HEK293 (cell line): ENCODE measurements at regions not wholly inside any gene's neighbourhood (a gene's known extent, or its start where the extent isn't known, plus 50 kb on each side); places are given as distances from the start of the nearest gene placed in this dataset.

Source experiments
- CTCF ChIA-PET: fragments of 350-600 bp; formaldehyde crosslinking; extraction: SDS; loops from one replicate; lab custom pipeline; 2021; ENCODE audit warnings: antibody characterized with exemption; lab: Yijun Ruan, JAX
- POLR2A ChIA-PET: fragments of 300-600 bp; formaldehyde crosslinking; extraction: SDS; loops from one replicate; lab custom pipeline; 2020; ENCODE audit warnings: antibody characterized with exemption, inconsistent platforms; lab: Yijun Ruan, JAX
- H3K27ac ChIP-seq: fragments of 200-500 bp; sonication (Bioruptor generic); 2 replicates; pipeline ENCODE4 v1.5.1; 2014; ENCODE audit warnings: low read depth, low read length, control low read depth, inconsistent platforms; ENCODE audit errors: extremely low read depth
- H3K36me3 ChIP-seq, 2 experiments: fragments of 200-500 bp in 1 of 2; sonication (Bioruptor generic) in 1 of 2; 1 replicate in 1 of 2; 2 replicates in 1 of 2; pipeline ENCODE4 v1.5.1; 2014 to 2017; ENCODE audit warnings: inconsistent platforms in 2 of 2, low read length in 2 of 2; ENCODE audit not compliant: control insufficient read depth in 2 of 2, insufficient read depth in 1 of 2
- H3K4me1 ChIP-seq: fragments of 200-500 bp; sonication (Bioruptor generic); 2 replicates; pipeline ENCODE4 v1.5.1; 2014; ENCODE audit warnings: mild to moderate bottlenecking, low read length, inconsistent platforms; ENCODE audit not compliant: control insufficient read depth, insufficient read depth
- H3K4me3 ChIP-seq: 2 replicates; pipeline ENCODE4 v1.5.1; 2011; ENCODE audit warnings: low read depth, mild to moderate bottlenecking, control low read depth, low read length, moderate library complexity
- H3K9me3 ChIP-seq: fragments of 200-500 bp; sonication (Bioruptor generic); 2 replicates; pipeline ENCODE4 v1.5.1; 2014; ENCODE audit warnings: low read depth, low read length, inconsistent platforms; ENCODE audit not compliant: control insufficient read depth, insufficient read depth
- CTCF ChIP-seq: fragments of 450-650 bp; formaldehyde crosslinking; IDR thresholded peaks from 2 replicates; pipeline ENCODE4 v1.5.1; 2016; ENCODE audit warnings: missing biosample characterization, missing genetic modification characterization
- KLF1 ChIP-seq: fragments of 450-650 bp; formaldehyde crosslinking; IDR thresholded peaks from 2 replicates; pipeline ENCODE4 v1.5.1; 2016; ENCODE audit warnings: missing biosample characterization, missing genetic modification characterization
- KLF9 ChIP-seq: fragments of 450-650 bp; formaldehyde crosslinking; IDR thresholded peaks from 2 replicates; pipeline ENCODE4 v1.5.1; 2016; ENCODE audit warnings: missing biosample characterization, missing genetic modification characterization, low read depth
- PATZ1 ChIP-seq: fragments of 450-650 bp; formaldehyde crosslinking; IDR thresholded peaks from 2 replicates; pipeline ENCODE4 v1.5.1; 2016; ENCODE audit warnings: missing biosample characterization, missing genetic modification characterization
- SCRT1 ChIP-seq: fragments of 450-650 bp; formaldehyde crosslinking; IDR thresholded peaks from 2 replicates; pipeline ENCODE4 v1.5.1; 2016; ENCODE audit warnings: missing biosample characterization, missing genetic modification characterization, borderline replicate concordance
- SETDB1 ChIP-seq: IDR thresholded peaks from one replicate; pipeline ENCODE4 v1.6.1; 2017; ENCODE audit warnings: mild to moderate bottlenecking, low read length, moderate library complexity, mixed read lengths; ENCODE audit not compliant: insufficient read length
- YY2 ChIP-seq: fragments of 450-650 bp; formaldehyde crosslinking; IDR thresholded peaks from 2 replicates; pipeline ENCODE4 v1.5.1; 2016; ENCODE audit warnings: missing biosample characterization, missing genetic modification characterization
- ZBTB21 ChIP-seq: fragments of 450-650 bp; formaldehyde crosslinking; IDR thresholded peaks from 2 replicates; pipeline ENCODE4 v1.5.1; 2017; ENCODE audit warnings: missing biosample characterization, missing genetic modification characterization
- ZBTB44 ChIP-seq: fragments of 450-650 bp; IDR thresholded peaks from 2 replicates; pipeline ENCODE4 v1.5.1; 2018; ENCODE audit warnings: missing biosample characterization, mild to moderate bottlenecking, missing genetic modification characterization
- ZNF132 ChIP-seq: fragments of 450-650 bp; formaldehyde crosslinking; IDR thresholded peaks from 2 replicates; pipeline ENCODE4 v1.5.1; 2017; ENCODE audit warnings: missing biosample characterization, missing genetic modification characterization, borderline replicate concordance
- ZNF155 ChIP-seq: fragments of 450-650 bp; formaldehyde crosslinking; IDR thresholded peaks from 2 replicates; pipeline ENCODE4 v1.5.1; 2016; ENCODE audit warnings: missing biosample characterization, missing genetic modification characterization
- ZNF174 ChIP-seq: fragments of 450-650 bp; formaldehyde crosslinking; IDR thresholded peaks from 2 replicates; pipeline ENCODE4 v1.5.0; 2017; ENCODE audit warnings: missing biosample characterization, mild to moderate bottlenecking, missing genetic modification characterization
- ZNF18 ChIP-seq: fragments of 450-650 bp; formaldehyde crosslinking; IDR thresholded peaks from 2 replicates; pipeline ENCODE4 v1.5.1; 2016; ENCODE audit warnings: missing biosample characterization, missing genetic modification characterization
- ZNF184 ChIP-seq: fragments of 450-650 bp; IDR thresholded peaks from 2 replicates; pipeline ENCODE4 v1.5.1; 2018; ENCODE audit warnings: missing biosample characterization, mild to moderate bottlenecking, missing genetic modification characterization
- ZNF19 ChIP-seq: fragments of 450-650 bp; formaldehyde crosslinking; IDR thresholded peaks from 2 replicates; pipeline ENCODE4; 2016; ENCODE audit warnings: missing biosample characterization, missing genetic modification characterization, low read depth
- ZNF239 ChIP-seq: fragments of 450-650 bp; formaldehyde crosslinking; IDR thresholded peaks from 2 replicates; pipeline ENCODE4 v1.5.1; 2016; ENCODE audit warnings: missing biosample characterization, missing genetic modification characterization
- ZNF248 ChIP-seq: fragments of 450-650 bp; formaldehyde crosslinking; IDR thresholded peaks from 2 replicates; pipeline ENCODE4 v1.5.1; 2017; ENCODE audit warnings: missing biosample characterization, missing genetic modification characterization
- ZNF280C ChIP-seq: fragments of 450-650 bp; formaldehyde crosslinking; IDR thresholded peaks from 2 replicates; pipeline ENCODE4 v1.5.1; 2016; ENCODE audit warnings: missing biosample characterization, missing genetic modification characterization
- ZNF501 ChIP-seq: fragments of 450-650 bp; formaldehyde crosslinking; IDR thresholded peaks from 2 replicates; pipeline ENCODE4 v1.5.1; 2016; ENCODE audit warnings: missing biosample characterization, missing genetic modification characterization
- ZNF610 ChIP-seq: fragments of 450-650 bp; formaldehyde crosslinking; IDR thresholded peaks from 2 replicates; pipeline ENCODE4 v1.5.1; 2016; ENCODE audit warnings: missing biosample characterization, missing genetic modification characterization, borderline replicate concordance
- ZNF621 ChIP-seq: fragments of 450-650 bp; formaldehyde crosslinking; IDR thresholded peaks from 2 replicates; pipeline ENCODE4 v1.5.1; 2017; ENCODE audit warnings: missing biosample characterization, missing genetic modification characterization
- ZNF623 ChIP-seq: fragments of 450-650 bp; formaldehyde crosslinking; IDR thresholded peaks from 2 replicates; pipeline ENCODE4 v1.5.1; 2016; ENCODE audit warnings: missing biosample characterization, missing genetic modification characterization
- ZNF654 ChIP-seq: fragments of 450-650 bp; formaldehyde crosslinking; IDR thresholded peaks from 2 replicates; pipeline ENCODE4 v1.5.1; 2016; ENCODE audit warnings: low read depth, missing biosample characterization, missing genetic modification characterization
- ZNF747 ChIP-seq: fragments of 450-650 bp; formaldehyde crosslinking; IDR thresholded peaks from 2 replicates; pipeline ENCODE4 v1.5.1; 2016; ENCODE audit warnings: missing biosample characterization, missing genetic modification characterization
- ZNF792 ChIP-seq: fragments of 450-650 bp; formaldehyde crosslinking; IDR thresholded peaks from 2 replicates; pipeline ENCODE4 v1.5.1; 2016; ENCODE audit warnings: missing biosample characterization, missing genetic modification characterization
- ZNF837 ChIP-seq: fragments of 450-650 bp; formaldehyde crosslinking; IDR thresholded peaks from 2 replicates; pipeline ENCODE4 v1.5.1; 2016; ENCODE audit warnings: missing biosample characterization, missing genetic modification characterization

GRCh38 chr7:12968836-12969422 lies 281.5 kb downstream of the ARL4A start:
- TF ChIP-seq SCRT1 (tag by site-specific recombination) (no peak), ZNF19 (tag by site-specific recombination) (no peak), ZNF155 (tag by site-specific recombination) (no peak), ZNF174 (tag by site-specific recombination) (no peak), CTCF (tag by site-specific recombination) (no peak), ZNF132 (tag by site-specific recombination) (no peak), ZNF610 (tag by site-specific recombination) (no peak), ZBTB44 (tag by site-specific recombination) (no peak), ZBTB21 (tag by site-specific recombination) (no peak), ZNF837 (tag by site-specific recombination) (no peak), YY2 (no peak), ZNF248 (no peak), ZNF747 (tag by site-specific recombination) (no peak), KLF1 (tag by site-specific recombination) (no peak), ZNF792 (tag by site-specific recombination) (no peak), KLF9 (tag by site-specific recombination) (no peak), ZNF18 (tag by site-specific recombination) (no peak)
- Histone ChIP-seq H3K4me1 (no peaks in the 10 kb centered on the region), H3K4me3 (no peak overlapping the region), H3K36me3 (no peaks in the 10 kb centered on the region), H3K9me3 (no peaks in the 10 kb centered on the region), H3K27ac (no peak overlapping the region)
- ChIA-PET CTCF (no interaction called here), POLR2A (no interaction called here)

GRCh38 chr7:12970626-12971025 lies 283.2 kb downstream of the ARL4A start:
- Histone ChIP-seq H3K4me3 (no peak overlapping the region), H3K36me3 (no peaks in the 10 kb centered on the region), H3K9me3 (no peaks in the 10 kb centered on the region), H3K4me1 (no peaks in the 10 kb centered on the region), H3K27ac (no peak overlapping the region)
- TF ChIP-seq ZNF792 (tag by site-specific recombination) = no peak
- no peak for TF ChIP-seq ZNF623 (tag by site-specific recombination)
- TF ChIP-seq ZNF280C (tag by site-specific recombination) = no peak
- TF ChIP-seq ZNF239 (tag by site-specific recombination) = no peak
- no peak for TF ChIP-seq SETDB1
- TF ChIP-seq PATZ1 = no peak
- TF ChIP-seq YY2 = no peak
- TF ChIP-seq ZNF184 (tag by site-specific recombination) = no peak
- no peak for TF ChIP-seq ZNF621 (tag by site-specific recombination)
- no peak for TF ChIP-seq ZNF654 (tag by site-specific recombination)
- TF ChIP-seq ZNF501 (tag by site-specific recombination) = no peak
- TF ChIP-seq ZNF747 (tag by site-specific recombination) = no peak
- ChIA-PET CTCF (no interaction called here), POLR2A (no interaction called here)
